ENCODE measurements at regions not wholly inside any gene's neighbourhood (a gene's known extent, or its start where the extent isn't known, plus 50 kb on each side); places are given as distances from the start of the nearest gene placed in this dataset.

DNA sequence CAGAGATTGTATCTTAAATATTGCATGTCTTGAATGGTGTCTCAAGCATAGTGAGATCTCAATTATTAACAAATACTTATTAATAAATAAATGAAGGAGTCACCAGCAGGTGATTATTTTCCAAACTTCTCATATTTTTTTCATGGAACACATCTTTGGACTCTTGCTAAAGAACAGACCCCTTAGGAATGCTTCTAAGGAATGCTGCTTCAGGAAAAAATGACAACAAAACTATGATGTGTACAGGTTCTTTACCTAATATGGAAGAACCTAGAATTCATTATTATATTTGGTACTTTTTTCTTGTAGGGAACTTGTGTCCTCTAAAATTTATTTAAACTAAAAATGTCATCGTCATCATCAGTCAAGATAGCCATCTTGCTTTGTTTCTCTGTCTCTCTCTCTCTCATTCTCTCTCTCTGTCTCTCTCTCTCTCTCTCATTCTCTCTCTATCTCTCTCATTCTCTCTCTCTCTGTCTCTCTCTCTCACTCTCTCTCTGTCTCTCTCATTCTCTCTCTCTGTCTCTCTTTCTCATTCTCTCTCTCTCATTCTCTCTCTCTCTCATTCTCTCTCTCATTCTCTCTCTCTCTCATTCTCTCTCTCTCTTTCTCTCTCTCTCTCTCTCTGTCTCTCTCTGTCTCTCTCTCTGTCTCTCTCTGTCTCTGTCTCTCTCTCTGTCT is 63.0 kb upstream of the ETS2 start:
- TF ChIP-seq, protein P1, sequence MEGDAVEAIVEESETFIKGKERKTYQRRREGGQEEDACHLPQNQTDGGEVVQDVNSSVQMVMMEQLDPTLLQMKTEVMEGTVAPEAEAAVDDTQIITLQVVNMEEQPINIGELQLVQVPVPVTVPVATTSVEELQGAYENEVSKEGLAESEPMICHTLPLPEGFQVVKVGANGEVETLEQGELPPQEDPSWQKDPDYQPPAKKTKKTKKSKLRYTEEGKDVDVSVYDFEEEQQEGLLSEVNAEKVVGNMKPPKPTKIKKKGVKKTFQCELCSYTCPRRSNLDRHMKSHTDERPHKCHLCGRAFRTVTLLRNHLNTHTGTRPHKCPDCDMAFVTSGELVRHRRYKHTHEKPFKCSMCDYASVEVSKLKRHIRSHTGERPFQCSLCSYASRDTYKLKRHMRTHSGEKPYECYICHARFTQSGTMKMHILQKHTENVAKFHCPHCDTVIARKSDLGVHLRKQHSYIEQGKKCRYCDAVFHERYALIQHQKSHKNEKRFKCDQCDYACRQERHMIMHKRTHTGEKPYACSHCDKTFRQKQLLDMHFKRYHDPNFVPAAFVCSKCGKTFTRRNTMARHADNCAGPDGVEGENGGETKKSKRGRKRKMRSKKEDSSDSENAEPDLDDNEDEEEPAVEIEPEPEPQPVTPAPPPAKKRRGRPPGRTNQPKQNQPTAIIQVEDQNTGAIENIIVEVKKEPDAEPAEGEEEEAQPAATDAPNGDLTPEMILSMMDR (IDR thresholded peaks at IDR 0.05; ENCODE audit: unreplicated experiment) = no peak
- BruUV-seq (replicated peaks) = no TSS peak
- peaks cover 16% of the 10 kb centered on the region for H3K9me3 Mint-ChIP-seq (ENCODE audit: unreplicated experiment)
- H3K27ac Mint-ChIP-seq (ENCODE audit: low read depth, unreplicated experiment) = no peak overlapping the region
- intact Hi-C loops (cut with micrococcal nuclease) = no loop called here
- H3K4me1 Mint-ChIP-seq (ENCODE audit: insufficient read depth, unreplicated experiment) = no peaks in the 10 kb centered on the region
- no peaks in the 10 kb centered on the region for H3K36me3 Mint-ChIP-seq (ENCODE audit: insufficient read depth, unreplicated experiment)
- H3K27me3 Mint-ChIP-seq (ENCODE audit: insufficient read depth, unreplicated experiment) = no peaks in the 10 kb centered on the region
- H3K4me3 Mint-ChIP-seq (ENCODE audit: unreplicated experiment) = no peak overlapping the region
- CTCF ChIA-PET = interaction anchor here (0.7 to 0.8 kb wide), 3 partner anchors 8 to 429 kb away, joined by 3 read pairs; no protein-coding TSS in a partner anchor
- POLR2A ChIA-PET = no interaction called here
- no peak for DNase-seq (ENCODE audit: unreplicated experiment)

DNA sequence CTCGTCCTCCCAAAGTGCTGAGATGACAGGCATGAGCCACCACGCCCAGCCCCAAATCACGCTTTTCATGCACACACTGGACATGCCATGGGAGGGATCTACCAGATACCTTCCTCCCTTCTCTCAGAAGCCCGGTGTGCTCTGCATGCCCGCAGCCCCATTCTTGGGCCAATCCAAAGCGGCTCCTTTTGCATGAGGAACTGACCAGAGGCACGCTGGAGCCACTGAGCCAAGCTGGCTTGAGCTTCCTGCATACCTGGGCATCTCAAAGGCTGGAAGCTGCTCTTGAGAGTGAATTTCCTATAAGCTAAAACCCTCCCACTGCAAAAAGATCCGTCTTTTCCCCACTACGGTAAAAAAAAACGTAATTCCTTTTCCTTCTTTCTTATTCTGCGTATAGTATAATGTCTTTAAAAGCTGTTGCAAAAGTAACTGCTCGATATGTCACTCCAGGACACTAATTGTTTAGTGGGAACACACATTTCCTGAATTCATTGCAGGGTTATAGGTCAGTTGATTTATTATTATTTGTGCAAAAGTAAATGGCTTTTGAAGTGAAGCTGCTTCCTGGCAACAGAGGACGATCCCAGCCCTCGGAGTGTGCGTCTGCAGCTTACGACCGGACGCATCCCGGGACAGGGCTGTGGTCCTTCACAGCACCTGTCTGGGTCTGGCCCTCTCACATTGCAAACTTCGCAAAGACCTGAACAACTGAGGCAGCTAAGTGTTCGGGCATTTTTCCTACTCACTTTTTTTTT is 61.8 kb upstream of the ETS2 start:
- peaks cover 16% of the 10 kb centered on the region for H3K9me3 Mint-ChIP-seq (ENCODE audit: unreplicated experiment)
- intact Hi-C loops (cut with micrococcal nuclease) = no loop called here
- H3K27me3 Mint-ChIP-seq (ENCODE audit: insufficient read depth, unreplicated experiment) = no peaks in the 10 kb centered on the region
- H3K4me3 Mint-ChIP-seq (ENCODE audit: unreplicated experiment) = no peak overlapping the region
- BruUV-seq (replicated peaks) = no TSS peak
- no peaks in the 10 kb centered on the region for H3K36me3 Mint-ChIP-seq (ENCODE audit: insufficient read depth, unreplicated experiment)
- CTCF ChIA-PET = interaction anchor here (0.6 to 0.8 kb wide), 4 partner anchors 11 to 221 kb away, joined by 3 to 4 read pairs (median 3); no protein-coding TSS in a partner anchor
- TF ChIP-seq, protein P1 (IDR thresholded peaks at IDR 0.05; ENCODE audit: unreplicated experiment) = no peak
- H3K27ac Mint-ChIP-seq (ENCODE audit: low read depth, unreplicated experiment) = no peak overlapping the region
- DNase-seq (ENCODE audit: unreplicated experiment) = no peak
- H3K4me1 Mint-ChIP-seq (ENCODE audit: insufficient read depth, unreplicated experiment) = no peaks in the 10 kb centered on the region
- POLR2A ChIA-PET = interaction anchor here (0.7 kb wide), 1 partner anchor 235 kb away, joined by 5 read pairs; no protein-coding TSS in a partner anchor

DNA sequence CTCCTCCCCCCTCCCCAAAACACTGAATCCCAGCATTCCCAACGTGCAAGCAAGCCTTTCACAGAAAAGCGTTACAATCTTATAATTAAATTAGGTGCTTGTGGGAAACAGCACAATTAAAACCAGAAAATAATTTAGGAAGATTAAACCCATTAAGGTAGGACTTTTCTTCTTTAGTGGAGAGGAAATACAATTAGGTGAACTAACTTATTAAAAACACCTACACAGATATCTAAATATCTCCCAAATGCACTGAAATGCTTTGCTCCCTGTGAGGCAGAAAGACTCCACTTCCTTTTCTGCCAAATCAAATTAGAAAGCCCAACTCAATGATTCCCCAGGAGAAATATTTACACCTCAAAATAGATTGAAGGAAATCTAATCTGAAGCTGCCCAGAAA is 60.9 kb upstream of the ETS2 start:
- ChIA-PET CTCF (interaction anchor here (0.6 kb wide), 1 partner anchor 111 kb away, joined by 4 read pairs; no protein-coding TSS in a partner anchor), POLR2A (no interaction called here)
- H3K4me1 Mint-ChIP-seq (ENCODE audit: insufficient read depth, unreplicated experiment) = no peaks in the 10 kb centered on the region
- intact Hi-C loops (cut with micrococcal nuclease) = no loop called here
- peaks cover 16% of the 10 kb centered on the region for H3K9me3 Mint-ChIP-seq (ENCODE audit: unreplicated experiment)
- H3K36me3 Mint-ChIP-seq (ENCODE audit: insufficient read depth, unreplicated experiment) = no peaks in the 10 kb centered on the region
- H3K27ac Mint-ChIP-seq (ENCODE audit: low read depth, unreplicated experiment) = no peak overlapping the region
- no peak overlapping the region for H3K4me3 Mint-ChIP-seq (ENCODE audit: unreplicated experiment)
- TF ChIP-seq, protein P1 (IDR thresholded peaks at IDR 0.05; ENCODE audit: unreplicated experiment) = no peak
- BruUV-seq (replicated peaks) = no TSS peak
- H3K27me3 Mint-ChIP-seq (ENCODE audit: insufficient read depth, unreplicated experiment) = no peaks in the 10 kb centered on the region
- DNase-seq (ENCODE audit: unreplicated experiment) = no peak

DNA sequence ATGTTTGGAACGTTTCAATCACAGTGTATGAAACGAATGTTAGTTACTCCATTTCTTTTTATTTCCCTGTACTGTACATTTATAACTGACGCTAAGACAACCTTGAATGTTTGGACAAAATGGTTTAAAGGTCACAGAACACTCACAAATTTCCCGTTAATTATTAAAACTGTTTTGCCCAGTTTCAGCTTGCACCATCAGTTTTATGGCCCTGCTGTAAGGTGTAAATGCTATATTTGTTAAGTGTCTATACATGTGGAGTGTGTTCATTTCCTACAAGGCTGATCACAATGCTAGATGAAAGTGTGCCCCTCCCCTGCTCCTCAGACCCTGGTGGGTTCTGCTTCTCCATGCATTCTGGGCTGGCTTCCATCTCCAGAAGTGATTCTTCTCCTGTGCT is 57.9 kb upstream of the ETS2 start:
- intact Hi-C loops (cut with micrococcal nuclease) = no loop called here
- CTCF ChIA-PET = no interaction called here

More for the DNA sequence above, 57.9 kb upstream of the ETS2 start:
- H3K27me3 Mint-ChIP-seq (ENCODE audit: insufficient read depth, unreplicated experiment) = no peaks in the 10 kb centered on the region
- TF ChIP-seq, protein P1 (IDR thresholded peaks at IDR 0.05; ENCODE audit: unreplicated experiment) = no peak
- H3K4me3 Mint-ChIP-seq (ENCODE audit: unreplicated experiment) = no peak overlapping the region
- H3K9me3 Mint-ChIP-seq (ENCODE audit: unreplicated experiment) = peaks cover 5% of the 10 kb centered on the region
- POLR2A ChIA-PET = interaction anchor here (0.6 kb wide), 1 partner anchor 183 kb away, joined by 3 read pairs; no protein-coding TSS in a partner anchor
- no peak overlapping the region for H3K27ac Mint-ChIP-seq (ENCODE audit: low read depth, unreplicated experiment)
- H3K36me3 Mint-ChIP-seq (ENCODE audit: insufficient read depth, unreplicated experiment) = no peaks in the 10 kb centered on the region
- no peak for DNase-seq (ENCODE audit: unreplicated experiment)
- peaks cover 7% of the 10 kb centered on the region for H3K4me1 Mint-ChIP-seq (ENCODE audit: insufficient read depth, unreplicated experiment)
- BruUV-seq (replicated peaks) = no TSS peak

Data from MCF 10A (cell line).